KMS-11 (cell line): ENCODE measurements at regions not wholly inside any gene's neighbourhood (a gene's known extent, or its start where the extent isn't known, plus 50 kb on each side); places are given as distances from the start of the nearest gene placed in this dataset.

ENCODE experiments used
- H2AFZ ChIP-seq: fragments of 200-600 bp; sonication (generic); 2 replicates; pipeline ENCODE4 v1.6.1; 2016; ENCODE audit warnings: antibody characterized with exemption, mixed run types, low read depth
- H3K27ac ChIP-seq: fragments of 200-600 bp; sonication (generic); 2 replicates; pipeline ENCODE4 v1.6.1; 2016; ENCODE audit warnings: mild to moderate bottlenecking, mixed run types
- H3K27me3 ChIP-seq: fragments of 200-600 bp; sonication (generic); 2 replicates; pipeline ENCODE4 v1.6.1; 2017; ENCODE audit warnings: mild to moderate bottlenecking, low read depth, mixed run types, moderate library complexity; ENCODE audit not compliant: insufficient read depth
- H3K36me3 ChIP-seq: fragments of 200-600 bp; sonication (generic); 2 replicates; pipeline ENCODE4 v1.6.1; 2017; ENCODE audit warnings: mild to moderate bottlenecking, mixed run types; ENCODE audit not compliant: insufficient read depth
- H3K4me1 ChIP-seq: fragments of 200-600 bp; sonication (generic); 2 replicates; pipeline ENCODE4 v1.6.1; 2016; ENCODE audit warnings: mild to moderate bottlenecking, low read depth, mixed run types; ENCODE audit not compliant: poor library complexity, severe bottlenecking
- H3K4me2 ChIP-seq: fragments of 200-600 bp; sonication (generic); 2 replicates; pipeline ENCODE4 v1.7.0; 2016; ENCODE audit warnings: mild to moderate bottlenecking, mixed run types
- H3K4me3 ChIP-seq: fragments of 200-600 bp; sonication (generic); IDR thresholded peaks from 2 replicates; pipeline ENCODE4 v1.6.1; 2017; ENCODE audit warnings: low read depth, low read length, mixed read lengths; ENCODE audit not compliant: insufficient read depth
- H3K79me2 ChIP-seq: fragments of 200-600 bp; sonication (generic); 2 replicates; pipeline ENCODE4 v1.6.1; 2016; ENCODE audit warnings: low read depth, mixed run types; ENCODE audit not compliant: insufficient read depth
- H3K9ac ChIP-seq: fragments of 200-600 bp; sonication (generic); 2 replicates; pipeline ENCODE4 v1.6.1; 2016; ENCODE audit warnings: mild to moderate bottlenecking, mixed run types
- H4K20me1 ChIP-seq: fragments of 200-600 bp; sonication (generic); 2 replicates; pipeline ENCODE4 v1.6.1; 2016; ENCODE audit warnings: mild to moderate bottlenecking, mixed run types; ENCODE audit not compliant: insufficient read depth
- TF ChIP-seq, protein P1 (sequence below): fragments of 200-600 bp; sonication (generic); conservative IDR thresholded peaks from 2 replicates; pipeline ENCODE4 v1.6.1; 2017; ENCODE audit warnings: low read depth, mild to moderate bottlenecking, antibody characterized with exemption, low read length, moderate library complexity, mixed read lengths

DNA sequence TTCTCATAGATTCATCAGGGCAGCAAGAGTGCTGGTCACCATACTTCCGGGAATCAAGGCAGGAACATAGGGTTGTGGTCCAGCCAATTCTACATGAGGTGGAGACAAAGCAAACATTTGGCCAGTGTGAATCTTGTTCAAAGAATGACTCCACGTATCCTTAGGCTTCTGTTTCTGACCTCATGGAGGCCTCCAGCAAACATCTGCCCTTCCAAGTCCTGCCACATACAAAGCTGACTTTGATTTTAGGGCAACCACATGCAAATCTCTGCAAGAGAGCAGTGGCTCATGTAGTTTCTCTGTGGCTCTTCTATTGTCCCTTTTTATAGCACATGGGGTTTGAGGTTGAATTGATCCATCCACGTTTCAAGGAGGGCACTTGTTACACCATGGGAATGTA lies 132.1 kb upstream of the MMADHC start:
- Histone ChIP-seq H3K27ac (no peak overlapping the region), H3K4me3 (no peak overlapping the region), H3K79me2 (no peaks in the 10 kb centered on the region), H4K20me1 (no peaks in the 10 kb centered on the region), H3K4me2 (peak overlapping the region; percentile 16; the same call in 1 of the 2 replicates), H3K4me1 (peaks cover 15% of the 10 kb centered on the region), H3K27me3 (no peaks in the 10 kb centered on the region), H2AFZ (peak overlapping the region; percentile 12; the same call in 1 of the 2 replicates), H3K9ac (no peak overlapping the region), H3K36me3 (no peaks in the 10 kb centered on the region)
- TF ChIP-seq, protein P1, sequence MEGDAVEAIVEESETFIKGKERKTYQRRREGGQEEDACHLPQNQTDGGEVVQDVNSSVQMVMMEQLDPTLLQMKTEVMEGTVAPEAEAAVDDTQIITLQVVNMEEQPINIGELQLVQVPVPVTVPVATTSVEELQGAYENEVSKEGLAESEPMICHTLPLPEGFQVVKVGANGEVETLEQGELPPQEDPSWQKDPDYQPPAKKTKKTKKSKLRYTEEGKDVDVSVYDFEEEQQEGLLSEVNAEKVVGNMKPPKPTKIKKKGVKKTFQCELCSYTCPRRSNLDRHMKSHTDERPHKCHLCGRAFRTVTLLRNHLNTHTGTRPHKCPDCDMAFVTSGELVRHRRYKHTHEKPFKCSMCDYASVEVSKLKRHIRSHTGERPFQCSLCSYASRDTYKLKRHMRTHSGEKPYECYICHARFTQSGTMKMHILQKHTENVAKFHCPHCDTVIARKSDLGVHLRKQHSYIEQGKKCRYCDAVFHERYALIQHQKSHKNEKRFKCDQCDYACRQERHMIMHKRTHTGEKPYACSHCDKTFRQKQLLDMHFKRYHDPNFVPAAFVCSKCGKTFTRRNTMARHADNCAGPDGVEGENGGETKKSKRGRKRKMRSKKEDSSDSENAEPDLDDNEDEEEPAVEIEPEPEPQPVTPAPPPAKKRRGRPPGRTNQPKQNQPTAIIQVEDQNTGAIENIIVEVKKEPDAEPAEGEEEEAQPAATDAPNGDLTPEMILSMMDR, result no peak

DNA sequence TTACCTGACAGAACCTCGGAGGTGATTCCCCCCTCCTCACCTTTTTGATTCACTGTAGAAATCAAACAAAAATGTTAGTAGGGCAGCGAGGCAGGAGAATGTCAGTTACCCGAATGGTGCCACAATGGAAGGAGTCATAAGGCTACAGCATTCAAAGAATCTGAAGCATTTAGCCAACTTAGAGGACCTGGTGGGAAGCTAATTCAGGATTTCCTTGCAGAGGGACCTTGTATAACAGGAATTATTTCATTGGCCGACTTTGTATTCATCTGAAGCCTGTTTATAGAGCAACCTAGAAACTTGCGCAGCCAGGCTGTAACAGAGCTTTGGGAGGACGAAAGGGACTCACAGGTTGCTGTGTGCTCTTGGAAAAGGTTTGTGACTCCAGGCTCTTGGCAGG lies 129.1 kb upstream of the MMADHC start:
- Histone ChIP-seq H3K27me3 (no peaks in the 10 kb centered on the region), H3K4me3 (no peak overlapping the region), H3K36me3 (no peaks in the 10 kb centered on the region), H3K9ac (no peak overlapping the region), H3K4me1 (peaks cover 15% of the 10 kb centered on the region), H4K20me1 (no peaks in the 10 kb centered on the region), H2AFZ (no peak overlapping the region), H3K4me2 (no peak overlapping the region), H3K79me2 (no peaks in the 10 kb centered on the region), H3K27ac (no peak overlapping the region)
- TF ChIP-seq, protein P1, result no peak

DNA sequence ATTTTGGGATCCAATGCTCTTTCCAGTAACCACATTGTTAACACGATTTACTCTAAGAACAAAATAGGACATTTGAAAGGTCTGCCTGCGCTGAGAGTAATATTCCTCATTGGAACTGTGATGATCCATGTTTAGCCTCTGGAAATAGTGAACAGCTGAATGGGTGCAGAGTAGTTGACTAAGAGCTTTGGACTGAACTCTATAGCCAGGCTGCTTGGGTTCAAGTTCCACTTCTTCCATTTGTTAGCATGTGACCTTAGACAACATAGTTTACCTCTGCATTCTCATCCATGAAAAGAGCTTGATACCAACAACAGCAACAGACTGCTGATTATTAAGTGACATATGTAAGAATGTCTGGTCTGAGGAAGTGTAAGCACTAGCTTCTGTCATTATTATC lies 128.3 kb upstream of the MMADHC start:
- TF ChIP-seq, protein P1, result no peak
- H3K79me2 ChIP-seq, result no peaks in the 10 kb centered on the region
- H3K36me3 ChIP-seq, result no peaks in the 10 kb centered on the region
- H3K4me1 ChIP-seq, result peaks cover 15% of the 10 kb centered on the region
- no peaks in the 10 kb centered on the region for H4K20me1 ChIP-seq
- no peak overlapping the region for H3K27ac ChIP-seq
- H3K9ac ChIP-seq, result no peak overlapping the region
- H3K4me2 ChIP-seq, result no peak overlapping the region
- no peak overlapping the region for H3K4me3 ChIP-seq
- no peak overlapping the region for H2AFZ ChIP-seq
- H3K27me3 ChIP-seq, result no peaks in the 10 kb centered on the region

DNA sequence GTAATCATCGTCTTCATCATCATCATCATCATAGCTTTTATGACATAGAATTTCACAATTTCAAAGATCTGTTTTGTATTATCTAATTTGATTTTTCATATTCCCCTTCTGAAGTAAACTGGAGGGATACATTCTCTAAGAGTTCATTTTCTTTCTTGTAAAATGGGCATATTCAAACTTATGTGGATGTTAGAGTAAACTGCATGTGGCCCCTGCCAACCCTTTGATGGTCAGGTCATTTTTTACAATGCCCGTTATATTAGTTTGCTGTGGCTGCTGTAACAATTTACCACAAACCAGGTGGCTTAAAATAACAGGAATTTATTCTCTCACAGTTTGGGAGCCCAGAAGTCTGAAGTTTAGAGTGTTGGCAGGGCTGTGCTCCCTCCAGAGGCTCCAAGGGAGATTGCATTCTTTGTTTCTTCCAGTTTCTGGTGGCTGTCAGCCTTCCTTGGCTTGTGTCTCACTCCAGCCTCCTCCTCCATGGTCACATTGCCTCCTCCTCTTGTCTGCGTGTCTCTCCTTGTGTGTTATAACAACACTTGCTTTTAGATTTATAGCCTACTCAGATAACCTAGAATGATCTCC lies 127.5 kb upstream of the MMADHC start:
- no peak overlapping the region for H3K27ac ChIP-seq
- H3K4me3 ChIP-seq, result no peak overlapping the region
- no peak overlapping the region for H3K9ac ChIP-seq
- no peaks in the 10 kb centered on the region for H3K36me3 ChIP-seq
- TF ChIP-seq, protein P1, result peak; percentile 65
- H3K79me2 ChIP-seq, result no peaks in the 10 kb centered on the region
- H3K4me2 ChIP-seq, result no peak overlapping the region
- no peaks in the 10 kb centered on the region for H4K20me1 ChIP-seq
- H3K27me3 ChIP-seq, result no peaks in the 10 kb centered on the region
- no peak overlapping the region for H2AFZ ChIP-seq
- peaks cover 10% of the 10 kb centered on the region for H3K4me1 ChIP-seq
